ENCODE measurements at regions not wholly inside any gene's neighbourhood (a gene's known extent, or its start where the extent isn't known, plus 50 kb on each side); places are given as distances from the start of the nearest gene placed in this dataset.

DNA sequence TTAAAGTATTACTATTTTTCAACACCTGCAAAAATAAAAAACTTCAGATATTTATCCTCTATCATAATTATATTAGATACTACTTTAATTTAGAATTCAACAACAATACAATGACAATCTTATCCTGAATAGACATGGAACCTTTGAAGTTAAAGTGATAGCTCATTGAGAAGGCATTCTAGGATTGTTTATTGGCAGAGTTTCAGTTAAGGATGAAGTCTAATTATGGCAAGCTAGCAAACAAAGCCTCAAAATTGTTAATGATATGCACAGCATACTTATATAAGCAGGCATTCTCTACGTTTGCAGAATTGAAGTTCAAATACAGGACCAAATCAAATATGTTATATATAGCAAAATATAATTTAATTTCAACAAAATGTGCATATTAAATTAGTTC, 91.2 kb upstream of the ABI3BP start:
- Histone ChIP-seq H3K9ac (replicated peaks; ENCODE audit: extremely low read depth, insufficient read depth, low read length) (no peak overlapping the region), H3K4me2 (ENCODE audit: insufficient read depth, low read length) (no peak overlapping the region), H2AFZ (ENCODE audit: low read depth, low read length) (no peak overlapping the region), H3K27ac (ENCODE audit: insufficient read depth, low read depth, low read length) (no peak overlapping the region), H3K9me1 (replicated peaks; ENCODE audit: control insufficient read depth, extremely low read depth, insufficient read depth, low read length) (no peaks in the 10 kb centered on the region), H3K36me3 (ENCODE audit: control insufficient read depth in 2 of 2, extremely low read depth in 1 of 2, insufficient read depth in 2 of 2, low read length in 2 of 2) (no peaks in the 10 kb centered on the region), H3K4me3 (replicated peaks in 1 of 3; ENCODE audit: insufficient read depth in 1 of 3, low read depth in 1 of 3, low read length in 3 of 3) (no peak overlapping the region), H3K4me1 (ENCODE audit: control insufficient read depth, extremely low read depth, insufficient read depth, low read length) (no peaks in the 10 kb centered on the region), H3K9me3 (replicated peaks; ENCODE audit: control insufficient read depth, insufficient read depth, low read length) (no peaks in the 10 kb centered on the region), H3K79me2 (ENCODE audit: control insufficient read depth, insufficient read depth, low read length) (no peaks in the 10 kb centered on the region), H3K27me3 (ENCODE audit: control insufficient read depth in 2 of 2, insufficient read depth in 2 of 2, low read length in 2 of 2) (no peaks in the 10 kb centered on the region), H4K20me1 (replicated peaks; ENCODE audit: control insufficient read depth, extremely low read depth, insufficient read depth, low read length) (no peaks in the 10 kb centered on the region)
- intact Hi-C loops (cut with micrococcal nuclease): no loop called here
- TF ChIP-seq POLR2AphosphoS5 (IDR thresholded peaks at IDR 0.05; ENCODE audit: insufficient read depth, low read depth, low read length) (no peak), MYC (IDR thresholded peaks at IDR 0.05; ENCODE audit: low read depth, low read length) (no peak), MAX (IDR thresholded peaks at IDR 0.05; ENCODE audit: insufficient read depth, insufficient read length) (no peak), FOS (IDR thresholded peaks at IDR 0.05; ENCODE audit: borderline replicate concordance, insufficient read depth, low read length) (no peak), JUN (IDR thresholded peaks at IDR 0.05; ENCODE audit: borderline replicate concordance, insufficient read depth, insufficient read length, low read depth) (no peak), EZH2 (IDR thresholded peaks at IDR 0.05; ENCODE audit: borderline replicate concordance, low read depth, low read length, severe bottlenecking) (no peak), POLR2A (IDR thresholded peaks at IDR 0.05; ENCODE audit: low read depth, low read length) (no peak), GATA2 (IDR thresholded peaks at IDR 0.05; ENCODE audit: insufficient read depth, insufficient read length, low read depth, low read length) (no peak)
- TF ChIP-seq, protein P1, sequence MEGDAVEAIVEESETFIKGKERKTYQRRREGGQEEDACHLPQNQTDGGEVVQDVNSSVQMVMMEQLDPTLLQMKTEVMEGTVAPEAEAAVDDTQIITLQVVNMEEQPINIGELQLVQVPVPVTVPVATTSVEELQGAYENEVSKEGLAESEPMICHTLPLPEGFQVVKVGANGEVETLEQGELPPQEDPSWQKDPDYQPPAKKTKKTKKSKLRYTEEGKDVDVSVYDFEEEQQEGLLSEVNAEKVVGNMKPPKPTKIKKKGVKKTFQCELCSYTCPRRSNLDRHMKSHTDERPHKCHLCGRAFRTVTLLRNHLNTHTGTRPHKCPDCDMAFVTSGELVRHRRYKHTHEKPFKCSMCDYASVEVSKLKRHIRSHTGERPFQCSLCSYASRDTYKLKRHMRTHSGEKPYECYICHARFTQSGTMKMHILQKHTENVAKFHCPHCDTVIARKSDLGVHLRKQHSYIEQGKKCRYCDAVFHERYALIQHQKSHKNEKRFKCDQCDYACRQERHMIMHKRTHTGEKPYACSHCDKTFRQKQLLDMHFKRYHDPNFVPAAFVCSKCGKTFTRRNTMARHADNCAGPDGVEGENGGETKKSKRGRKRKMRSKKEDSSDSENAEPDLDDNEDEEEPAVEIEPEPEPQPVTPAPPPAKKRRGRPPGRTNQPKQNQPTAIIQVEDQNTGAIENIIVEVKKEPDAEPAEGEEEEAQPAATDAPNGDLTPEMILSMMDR (IDR thresholded peaks at IDR 0.05; ENCODE audit: extremely low read depth in 1 of 2, insufficient read depth in 1 of 2, low read depth in 1 of 2, low read length in 2 of 2): no peak
- FAIRE-seq (no peak), DNase-seq (ENCODE audit: low read depth, low spot score) (no peak)
- ChIA-PET CTCF (no interaction called here), POLR2A (no interaction called here)
- dilution Hi-C loops (cut with MboI; ENCODE audit: extremely low pct_ligation_motif_present, low sequenced_read_pairs): no loop called here
- BruUV-seq (replicated peaks): no TSS peak
